GM10266 (cell line): ENCODE measurements at regions not wholly inside any gene's neighbourhood (a gene's known extent, or its start where the extent isn't known, plus 50 kb on each side); places are given as distances from the start of the nearest gene placed in this dataset.

ENCODE experiments used
- DNase-seq: peaks from one replicate; pipeline ENCODE4 v3.0.0; 2012; ENCODE audit errors: extremely low spot score
- TF ChIP-seq, protein P1 (sequence below): IDR thresholded peaks from 2 replicates; pipeline ENCODE4 v1.5.1; 2012; ENCODE audit warnings: mild to moderate bottlenecking, low read depth; ENCODE audit not compliant: control insufficient read depth, insufficient read depth; ENCODE audit errors: missing control alignments

DNA sequence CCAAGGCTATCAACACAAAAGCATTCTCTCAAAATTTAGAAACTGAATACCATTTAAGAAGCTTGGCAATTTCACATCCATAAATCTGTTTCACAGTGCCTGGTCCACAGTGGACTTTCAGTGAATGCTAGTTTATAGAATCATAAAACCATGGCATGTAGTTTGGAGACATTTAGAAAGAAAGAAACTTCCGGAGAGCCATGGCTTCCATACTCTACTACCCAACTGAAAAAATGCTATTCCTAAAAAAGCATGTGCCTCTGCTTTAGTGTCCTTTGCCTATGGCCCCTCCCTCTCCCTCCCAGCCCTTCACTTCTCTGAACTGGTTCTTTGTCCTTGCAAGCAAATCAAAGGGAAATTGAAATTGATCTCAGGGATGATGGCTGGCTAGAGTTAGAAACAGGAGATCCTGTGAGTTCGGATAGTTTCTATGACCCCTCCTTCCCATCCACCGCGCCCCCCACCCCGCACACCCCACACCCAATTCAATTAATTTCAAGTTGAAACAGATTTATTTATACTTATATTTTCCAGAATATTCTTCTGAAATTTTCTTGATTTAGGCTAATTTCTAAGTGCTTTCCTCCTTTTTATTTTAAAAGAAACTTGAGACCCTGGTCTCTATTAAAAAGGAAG is 248.3 kb downstream of the TRIB2 start:
- TF ChIP-seq, protein P1, sequence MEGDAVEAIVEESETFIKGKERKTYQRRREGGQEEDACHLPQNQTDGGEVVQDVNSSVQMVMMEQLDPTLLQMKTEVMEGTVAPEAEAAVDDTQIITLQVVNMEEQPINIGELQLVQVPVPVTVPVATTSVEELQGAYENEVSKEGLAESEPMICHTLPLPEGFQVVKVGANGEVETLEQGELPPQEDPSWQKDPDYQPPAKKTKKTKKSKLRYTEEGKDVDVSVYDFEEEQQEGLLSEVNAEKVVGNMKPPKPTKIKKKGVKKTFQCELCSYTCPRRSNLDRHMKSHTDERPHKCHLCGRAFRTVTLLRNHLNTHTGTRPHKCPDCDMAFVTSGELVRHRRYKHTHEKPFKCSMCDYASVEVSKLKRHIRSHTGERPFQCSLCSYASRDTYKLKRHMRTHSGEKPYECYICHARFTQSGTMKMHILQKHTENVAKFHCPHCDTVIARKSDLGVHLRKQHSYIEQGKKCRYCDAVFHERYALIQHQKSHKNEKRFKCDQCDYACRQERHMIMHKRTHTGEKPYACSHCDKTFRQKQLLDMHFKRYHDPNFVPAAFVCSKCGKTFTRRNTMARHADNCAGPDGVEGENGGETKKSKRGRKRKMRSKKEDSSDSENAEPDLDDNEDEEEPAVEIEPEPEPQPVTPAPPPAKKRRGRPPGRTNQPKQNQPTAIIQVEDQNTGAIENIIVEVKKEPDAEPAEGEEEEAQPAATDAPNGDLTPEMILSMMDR: no peak
- DNase-seq: no peak

DNA sequence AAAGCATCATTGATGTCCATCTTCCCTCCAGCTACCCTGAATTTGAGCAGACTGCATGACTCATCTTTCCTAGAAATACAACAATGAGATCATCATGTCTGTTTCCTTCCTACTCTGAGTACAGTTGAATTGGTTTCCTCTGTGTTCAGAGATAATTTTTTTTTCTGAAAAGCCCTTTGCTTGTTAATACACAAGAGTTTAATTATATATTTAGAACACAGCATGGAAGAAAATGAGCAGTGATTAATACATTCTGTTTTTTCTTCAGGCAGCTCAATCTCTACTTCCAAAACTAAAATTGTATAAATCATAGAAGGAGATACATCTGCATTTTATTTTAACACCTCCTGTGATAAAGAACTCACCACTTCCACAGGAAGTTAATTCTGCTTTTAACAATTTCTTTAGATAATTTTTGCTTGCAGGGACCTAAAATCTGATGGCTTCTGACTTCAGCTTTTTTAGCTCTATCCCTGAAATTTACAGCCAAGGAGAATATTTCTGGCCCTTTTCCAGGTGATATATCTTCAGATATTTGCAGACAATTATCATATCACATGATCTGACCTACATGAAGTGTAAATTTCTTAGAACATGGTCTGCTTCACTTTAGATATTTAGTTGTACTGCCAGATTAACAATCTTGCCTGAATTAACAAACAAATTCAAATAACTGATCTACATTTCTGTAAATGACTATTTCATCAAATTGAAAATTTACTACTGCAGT is 249.0 kb downstream of the TRIB2 start:
- TF ChIP-seq, protein P1: no peak
- DNase-seq: no peak

DNA sequence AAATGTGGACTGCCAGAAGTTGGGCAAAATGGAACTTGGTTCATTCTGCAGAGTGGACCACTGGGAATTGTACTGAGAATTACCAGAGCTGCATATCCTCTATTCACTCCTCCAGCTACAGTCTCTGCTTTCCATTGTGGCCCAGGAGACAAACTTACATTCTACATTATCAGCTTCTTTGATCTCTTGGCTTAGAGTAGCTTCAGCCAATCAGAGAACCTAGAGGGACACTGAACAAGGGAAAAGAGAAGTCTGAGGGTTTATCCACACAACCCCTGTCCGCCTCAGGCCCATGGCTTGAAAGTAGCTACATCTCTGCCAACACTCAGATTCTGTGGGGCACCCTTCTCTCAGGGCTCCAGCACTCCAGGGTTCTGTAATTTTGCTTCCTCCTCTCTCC is 251.1 kb downstream of the TRIB2 start:
- TF ChIP-seq, protein P1: no peak
- DNase-seq: no peak

DNA sequence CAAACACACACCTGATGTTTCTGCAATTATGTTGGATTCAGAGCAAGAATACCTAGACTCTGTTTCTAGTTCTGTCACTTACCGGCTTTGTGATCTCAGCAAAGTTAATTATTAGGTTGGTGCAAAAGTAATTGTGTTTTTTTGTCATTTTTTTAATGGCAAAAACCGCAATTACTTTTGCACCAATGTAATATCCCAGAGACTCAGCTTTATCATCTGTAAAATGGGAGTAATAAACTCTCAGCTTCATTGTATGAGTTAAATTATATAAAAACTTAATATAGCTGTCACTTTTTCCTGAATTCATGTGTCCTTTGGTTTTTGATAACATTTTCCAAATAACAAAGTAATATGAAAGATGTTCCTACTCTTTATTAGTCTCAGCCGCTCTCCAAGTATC is 251.7 kb downstream of the TRIB2 start:
- DNase-seq: no peak
- TF ChIP-seq, protein P1: no peak

DNA sequence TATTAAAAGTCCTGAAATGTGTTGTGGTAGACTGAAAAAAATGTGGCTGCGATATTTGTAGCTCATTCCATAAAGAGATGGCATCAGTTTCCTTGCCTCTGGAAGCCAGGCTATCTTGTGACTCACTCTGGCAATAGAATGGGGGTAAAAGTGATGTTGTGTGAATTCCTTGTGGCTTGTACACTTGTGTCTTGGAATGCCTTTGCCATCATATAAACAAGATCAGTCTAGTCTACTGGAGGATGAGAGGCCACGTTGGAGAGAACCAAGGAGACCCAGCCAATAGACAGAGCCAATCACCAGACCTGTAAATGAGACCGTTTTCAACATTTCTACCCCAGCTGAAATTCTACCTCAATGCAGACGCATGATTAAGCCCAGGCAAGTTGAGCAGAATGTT is 254.1 kb downstream of the TRIB2 start:
- no peak for DNase-seq
- TF ChIP-seq, protein P1: no peak

DNA sequence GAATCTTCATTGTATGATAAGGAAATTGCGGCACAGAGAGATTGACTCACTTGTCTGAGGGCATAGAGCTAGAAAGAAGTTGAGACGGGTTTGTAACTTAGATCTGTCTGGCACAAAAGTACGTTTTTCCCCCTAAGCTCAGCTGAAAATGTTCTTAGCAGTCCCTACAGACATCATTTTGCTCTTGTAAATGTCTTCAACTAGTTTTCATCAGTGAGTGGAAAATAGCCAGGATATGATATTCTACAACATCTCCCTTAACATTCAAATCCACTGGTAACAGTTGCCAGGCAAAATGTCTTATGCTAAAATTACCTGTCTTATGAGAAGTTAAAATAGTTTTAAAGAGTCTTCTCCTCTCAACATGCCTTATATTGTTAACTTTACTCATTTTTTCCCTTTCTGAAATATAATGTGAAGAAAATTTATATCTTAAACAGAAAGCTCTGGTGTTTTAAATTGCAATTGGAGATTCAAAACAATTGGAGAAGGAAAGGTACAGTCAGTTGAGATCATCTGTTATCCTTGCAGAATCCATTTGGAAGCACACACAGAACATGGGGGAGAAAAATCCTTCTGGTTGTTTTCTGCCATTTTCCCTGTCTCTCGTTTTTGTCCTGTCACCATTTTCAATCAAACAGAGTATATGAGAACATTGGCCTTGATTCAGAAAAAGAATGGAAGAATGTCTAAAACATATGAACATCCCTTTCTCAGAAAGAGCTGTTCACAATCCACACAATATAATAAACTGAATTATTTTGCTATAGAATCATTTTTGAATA is 255.0 kb downstream of the TRIB2 start:
- no peak for DNase-seq
- TF ChIP-seq, protein P1: no peak

DNA sequence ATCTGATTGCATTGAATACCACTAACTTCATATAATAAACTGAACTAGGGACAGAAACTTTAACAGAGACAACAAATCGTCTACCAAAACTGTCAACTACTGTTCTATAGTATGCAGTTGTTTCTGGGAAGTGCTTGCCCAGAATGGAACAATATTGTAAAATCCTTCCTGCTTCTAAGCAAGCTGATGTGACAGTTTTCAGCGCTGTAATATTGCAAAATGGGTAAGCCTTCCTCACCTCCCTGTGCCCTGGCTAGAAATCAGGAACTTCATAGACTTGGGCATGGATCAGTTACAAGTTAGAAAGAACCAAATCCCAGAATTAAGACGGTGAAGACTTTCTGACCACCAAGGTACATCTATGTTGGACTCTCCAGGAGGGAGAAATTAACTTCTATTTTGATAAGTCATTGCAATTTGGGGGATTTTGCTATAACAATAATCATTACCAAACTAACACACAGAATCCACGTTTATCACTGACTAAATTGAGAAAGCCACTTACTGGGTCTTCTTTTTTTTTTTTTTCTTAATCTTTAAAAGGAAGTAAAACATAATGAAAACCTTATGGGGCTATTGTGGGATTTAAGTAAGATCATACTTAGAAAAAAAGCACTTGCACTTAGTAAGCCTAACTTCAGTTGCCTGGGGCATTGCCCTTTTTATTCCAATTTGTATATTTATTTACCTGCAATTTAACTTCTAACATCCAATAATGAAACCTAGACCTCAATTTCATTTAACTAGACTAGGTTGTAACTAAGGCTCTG is 261.5 kb downstream of the TRIB2 start:
- DNase-seq: no peak
- TF ChIP-seq, protein P1: no peak
